VCaP (cell line): ENCODE measurements at regions not wholly inside any gene's neighbourhood (a gene's known extent, or its start where the extent isn't known, plus 50 kb on each side); places are given as distances from the start of the nearest gene placed in this dataset.
"Not testable (repeated sequence)": the region's sequence is repeated elsewhere in the genome, so short reads cannot be mapped to it uniquely, and the experiment has no call there.

Experiments
- H3K27ac ChIP-seq: fragments of 450-650 bp; 2 replicates; pipeline ENCODE4 v1.5.1; 2017
- CTCF ChIP-seq: fragments of 450-650 bp; conservative IDR thresholded peaks from 2 replicates; pipeline ENCODE4 v1.5.1; 2017; ENCODE audit warnings: mild to moderate bottlenecking, moderate library complexity

- TF ChIP-seq CTCF, result no peak
- no peak overlapping the region for H3K27ac ChIP-seq
Measured at GRCh38 chr18:27541293-27541692, 356.2 kb upstream of the CHST9 start.

- TF ChIP-seq CTCF, result no peak
Measured at GRCh38 chr18:27540111-27540510, 355.0 kb upstream of the CHST9 start.

GRCh38 chr18:27528925-27529521 lies 343.9 kb upstream of the CHST9 start:
- TF ChIP-seq CTCF, result no peak
- H3K27ac ChIP-seq, result no peak overlapping the region

More at GRCh38 chr18:27540111-27540510, 355.0 kb upstream of the CHST9 start:
- no peak overlapping the region for H3K27ac ChIP-seq

GRCh38 chr18:27527856-27528255 lies 342.7 kb upstream of the CHST9 start:
- TF ChIP-seq CTCF, result no peak

GRCh38 chr18:27520401-27520800 lies 335.3 kb upstream of the CHST9 start:
- no peak for TF ChIP-seq CTCF
- H3K27ac ChIP-seq, result no peak overlapping the region

More at GRCh38 chr18:27527856-27528255, 342.7 kb upstream of the CHST9 start:
- no peak overlapping the region for H3K27ac ChIP-seq

GRCh38 chr18:27510036-27510633 lies 325.0 kb upstream of the CHST9 start:
- H3K27ac ChIP-seq, result not testable (repeated sequence)

GRCh38 chr18:27501671-27502070 lies 316.6 kb upstream of the CHST9 start:
- TF ChIP-seq CTCF, result no peak
- no peak overlapping the region for H3K27ac ChIP-seq

GRCh38 chr18:27500531-27500930 lies 315.4 kb upstream of the CHST9 start:
- no peak overlapping the region for H3K27ac ChIP-seq
- no peak for TF ChIP-seq CTCF
